ENCODE measurements at regions not wholly inside any gene's neighbourhood (a gene's known extent, or its start where the extent isn't known, plus 50 kb on each side); places are given as distances from the start of the nearest gene placed in this dataset.

DNA sequence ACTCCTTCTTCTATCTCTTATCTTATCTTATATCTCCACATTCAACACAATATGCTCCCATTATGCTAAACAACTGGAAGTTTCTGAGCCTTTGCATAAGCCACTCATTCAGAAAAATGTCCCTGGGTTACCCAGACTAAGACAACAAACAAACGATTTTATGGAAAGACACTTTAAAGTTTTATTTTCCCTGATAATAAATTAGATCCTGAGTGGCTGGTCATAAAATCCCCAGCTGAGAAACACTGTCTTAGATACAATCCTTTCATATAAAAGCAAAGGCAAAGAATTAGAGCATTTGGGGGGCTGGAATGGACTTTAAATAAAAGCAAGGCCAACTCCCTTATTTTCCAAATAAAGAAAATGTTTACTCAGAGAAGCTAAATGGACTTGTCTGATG is 322.3 kb downstream of the GBE1 start:
- no peaks in the 10 kb centered on the region for H3K27me3 ChIP-seq (ENCODE audit: control insufficient read depth in 2 of 2, insufficient read depth in 2 of 2, low read length in 2 of 2)
- H3K9ac ChIP-seq (ENCODE audit: low read depth in 1 of 2, low read length in 2 of 2) = no peak overlapping the region
- no peak overlapping the region for H3K4me3 ChIP-seq (ENCODE audit: low read length in 2 of 2)
- H3K4me1 ChIP-seq (ENCODE audit: control insufficient read depth in 2 of 2, insufficient read depth in 2 of 2, low read length in 2 of 2) = no peaks in the 10 kb centered on the region
- no peaks in the 10 kb centered on the region for H3K9me3 ChIP-seq (ENCODE audit: control insufficient read depth in 2 of 2, low read length in 2 of 2)
- H3K27ac ChIP-seq (ENCODE audit: low read depth in 2 of 2, low read length in 2 of 2) = no peak overlapping the region
- no peaks in the 10 kb centered on the region for H3K36me3 ChIP-seq (ENCODE audit: control insufficient read depth in 2 of 2, insufficient read depth in 2 of 2, low read length in 2 of 2)

DNA sequence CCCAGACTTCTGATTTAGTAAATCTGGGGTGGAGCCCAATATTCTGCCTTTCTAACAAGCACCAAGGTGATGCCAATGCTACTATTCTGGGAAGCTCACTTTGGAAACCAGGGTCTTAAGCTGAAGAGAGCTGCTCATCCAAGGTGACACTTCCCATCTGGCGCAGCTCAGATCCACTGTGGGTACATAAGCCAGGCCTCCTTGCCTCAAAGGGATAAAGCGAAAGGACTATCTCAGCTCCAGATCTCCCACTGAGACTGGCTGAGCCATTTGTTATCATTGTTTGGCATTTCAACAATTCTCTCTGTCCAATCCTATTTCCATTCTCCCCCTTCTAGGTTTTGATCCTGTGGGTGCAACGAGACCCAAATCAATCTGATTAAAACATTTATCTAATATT is 323.8 kb downstream of the GBE1 start:
- no peak overlapping the region for H3K4me3 ChIP-seq (ENCODE audit: low read length in 2 of 2)

DNA sequence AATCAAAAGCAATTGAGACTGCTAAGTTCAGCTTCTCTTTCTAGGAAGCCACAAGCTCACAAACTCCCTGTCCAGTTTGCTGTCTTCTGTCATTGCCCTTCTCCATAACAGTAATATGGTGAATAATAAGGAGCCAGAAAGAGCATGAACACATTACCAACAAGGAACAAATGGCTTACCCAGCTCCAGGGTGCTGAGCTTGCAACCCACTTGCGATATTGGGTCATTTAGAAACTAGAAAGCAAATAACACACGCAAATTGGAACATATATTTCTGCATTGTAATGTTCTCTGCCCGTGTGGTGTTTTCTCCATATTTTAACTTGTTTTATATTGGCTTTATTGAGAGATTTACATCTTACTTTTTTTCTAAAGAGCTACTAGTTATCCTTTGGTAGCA is 325.3 kb downstream of the GBE1 start:
- Histone ChIP-seq H3K4me3 (ENCODE audit: low read length in 2 of 2) (no peak overlapping the region), H3K9me3 (ENCODE audit: control insufficient read depth in 2 of 2, low read length in 2 of 2) (no peaks in the 10 kb centered on the region), H3K27ac (ENCODE audit: low read depth in 2 of 2, low read length in 2 of 2) (no peak overlapping the region), H3K36me3 (ENCODE audit: control insufficient read depth in 2 of 2, insufficient read depth in 2 of 2, low read length in 2 of 2) (no peaks in the 10 kb centered on the region), H3K27me3 (ENCODE audit: control insufficient read depth in 2 of 2, insufficient read depth in 2 of 2, low read length in 2 of 2) (no peaks in the 10 kb centered on the region), H3K9ac (ENCODE audit: low read depth in 1 of 2, low read length in 2 of 2) (no peak overlapping the region), H3K4me1 (ENCODE audit: control insufficient read depth in 2 of 2, insufficient read depth in 2 of 2, low read length in 2 of 2) (no peaks in the 10 kb centered on the region)

More for the DNA sequence above, 323.8 kb downstream of the GBE1 start:
- Histone ChIP-seq H3K9me3 (ENCODE audit: control insufficient read depth in 2 of 2, low read length in 2 of 2) (no peaks in the 10 kb centered on the region), H3K27me3 (ENCODE audit: control insufficient read depth in 2 of 2, insufficient read depth in 2 of 2, low read length in 2 of 2) (no peaks in the 10 kb centered on the region), H3K27ac (ENCODE audit: low read depth in 2 of 2, low read length in 2 of 2) (no peak overlapping the region), H3K36me3 (ENCODE audit: control insufficient read depth in 2 of 2, insufficient read depth in 2 of 2, low read length in 2 of 2) (no peaks in the 10 kb centered on the region), H3K9ac (ENCODE audit: low read depth in 1 of 2, low read length in 2 of 2) (no peak overlapping the region), H3K4me1 (ENCODE audit: control insufficient read depth in 2 of 2, insufficient read depth in 2 of 2, low read length in 2 of 2) (no peaks in the 10 kb centered on the region)

DNA sequence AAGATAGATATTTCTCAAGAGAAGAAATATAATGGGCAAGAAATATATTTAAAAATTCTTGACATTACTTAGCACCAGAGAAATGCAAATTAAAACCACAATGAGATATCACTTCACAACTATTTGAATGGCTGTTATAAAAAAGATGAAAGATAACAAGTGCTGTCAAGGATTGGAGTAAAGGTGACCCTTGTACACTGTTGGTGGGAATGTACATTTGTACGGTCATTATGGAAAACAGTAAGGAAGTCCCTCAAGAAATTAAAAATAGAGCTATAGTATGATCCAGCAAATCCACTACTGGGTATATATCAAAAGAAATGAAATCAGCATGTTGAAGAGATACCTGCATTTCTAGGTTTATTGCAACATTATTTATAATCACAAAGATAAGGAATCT is 326.4 kb downstream of the GBE1 start:
- Histone ChIP-seq H3K4me1 (ENCODE audit: control insufficient read depth in 2 of 2, insufficient read depth in 2 of 2, low read length in 2 of 2) (no peaks in the 10 kb centered on the region), H3K27me3 (ENCODE audit: control insufficient read depth in 2 of 2, insufficient read depth in 2 of 2, low read length in 2 of 2) (no peaks in the 10 kb centered on the region), H3K27ac (ENCODE audit: low read depth in 2 of 2, low read length in 2 of 2) (no peak overlapping the region), H3K9ac (ENCODE audit: low read depth in 1 of 2, low read length in 2 of 2) (no peak overlapping the region), H3K4me3 (ENCODE audit: low read length in 2 of 2) (no peak overlapping the region), H3K9me3 (ENCODE audit: control insufficient read depth in 2 of 2, low read length in 2 of 2) (no peaks in the 10 kb centered on the region), H3K36me3 (ENCODE audit: control insufficient read depth in 2 of 2, insufficient read depth in 2 of 2, low read length in 2 of 2) (no peaks in the 10 kb centered on the region)

DNA sequence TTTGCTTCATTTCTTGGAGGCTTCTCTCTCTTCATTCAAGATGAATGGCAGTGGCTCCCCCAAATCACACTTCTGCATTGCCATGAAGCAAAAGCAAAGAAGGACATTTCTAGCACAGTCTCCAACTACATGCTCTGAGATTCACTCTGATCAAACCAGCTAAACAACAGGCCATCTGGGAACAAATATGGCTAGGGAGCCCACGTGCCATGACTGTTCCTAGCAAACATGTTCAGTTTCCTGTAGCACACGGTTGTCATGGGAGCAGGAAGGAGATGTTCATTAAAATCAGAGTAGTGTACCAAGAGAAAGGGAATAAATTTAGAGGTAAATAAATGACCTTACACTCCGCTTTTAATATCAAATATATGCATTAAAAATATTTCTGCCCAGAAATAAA is 327.3 kb downstream of the GBE1 start:
- Histone ChIP-seq H3K36me3 (ENCODE audit: control insufficient read depth in 2 of 2, insufficient read depth in 2 of 2, low read length in 2 of 2) (no peaks in the 10 kb centered on the region), H3K9ac (ENCODE audit: low read depth in 1 of 2, low read length in 2 of 2) (no peak overlapping the region), H3K9me3 (ENCODE audit: control insufficient read depth in 2 of 2, low read length in 2 of 2) (no peaks in the 10 kb centered on the region), H3K4me3 (ENCODE audit: low read length in 2 of 2) (no peak overlapping the region), H3K27ac (ENCODE audit: low read depth in 2 of 2, low read length in 2 of 2) (no peak overlapping the region), H3K4me1 (ENCODE audit: control insufficient read depth in 2 of 2, insufficient read depth in 2 of 2, low read length in 2 of 2) (no peaks in the 10 kb centered on the region), H3K27me3 (ENCODE audit: control insufficient read depth in 2 of 2, insufficient read depth in 2 of 2, low read length in 2 of 2) (no peaks in the 10 kb centered on the region)

DNA sequence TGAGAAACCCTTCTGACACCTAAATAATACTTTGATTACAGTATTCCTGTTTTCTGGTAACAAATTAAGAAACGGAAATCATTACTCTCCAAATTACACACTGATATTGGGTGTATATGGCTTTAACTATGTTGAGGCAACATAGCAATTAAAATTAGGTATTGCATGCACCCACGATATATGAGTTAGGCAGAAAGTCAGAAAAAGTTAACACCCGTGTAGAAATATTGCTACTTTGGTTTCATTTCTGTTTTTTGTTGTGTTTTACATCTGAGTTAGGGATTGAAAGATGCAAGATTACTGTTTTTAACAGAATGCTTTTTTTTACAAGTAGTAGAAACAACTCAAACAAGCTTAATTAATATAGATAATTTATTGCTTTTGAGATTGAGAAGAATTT is 327.8 kb downstream of the GBE1 start:
- Histone ChIP-seq H3K27me3 (ENCODE audit: control insufficient read depth in 2 of 2, insufficient read depth in 2 of 2, low read length in 2 of 2) (no peaks in the 10 kb centered on the region), H3K27ac (ENCODE audit: low read depth in 2 of 2, low read length in 2 of 2) (no peak overlapping the region), H3K4me1 (ENCODE audit: control insufficient read depth in 2 of 2, insufficient read depth in 2 of 2, low read length in 2 of 2) (no peaks in the 10 kb centered on the region), H3K9me3 (ENCODE audit: control insufficient read depth in 2 of 2, low read length in 2 of 2) (no peaks in the 10 kb centered on the region), H3K9ac (ENCODE audit: low read depth in 1 of 2, low read length in 2 of 2) (no peak overlapping the region), H3K36me3 (ENCODE audit: control insufficient read depth in 2 of 2, insufficient read depth in 2 of 2, low read length in 2 of 2) (no peaks in the 10 kb centered on the region), H3K4me3 (ENCODE audit: low read length in 2 of 2) (no peak overlapping the region)

DNA sequence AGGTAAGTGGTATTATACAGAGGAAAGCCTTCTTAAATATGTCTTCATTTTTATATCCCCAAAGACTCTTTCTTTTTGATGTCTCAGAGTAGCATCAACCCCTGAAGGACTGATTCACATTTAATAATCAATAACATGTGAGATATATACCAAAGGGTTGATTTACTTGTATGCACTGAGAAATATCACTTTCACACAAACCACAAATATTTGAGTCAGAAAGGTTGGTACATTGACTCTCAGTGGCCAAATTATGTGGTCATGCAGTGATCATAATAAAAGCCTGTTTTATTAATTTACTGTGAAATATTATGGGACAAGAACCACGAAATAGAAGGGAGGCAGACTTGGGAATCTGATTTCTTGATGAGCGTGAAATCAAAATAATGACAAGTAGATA is 329.0 kb downstream of the GBE1 start:
- Histone ChIP-seq H3K27ac (ENCODE audit: low read depth in 2 of 2, low read length in 2 of 2) (no peak overlapping the region), H3K9me3 (ENCODE audit: control insufficient read depth in 2 of 2, low read length in 2 of 2) (no peaks in the 10 kb centered on the region), H3K27me3 (ENCODE audit: control insufficient read depth in 2 of 2, insufficient read depth in 2 of 2, low read length in 2 of 2) (no peaks in the 10 kb centered on the region), H3K4me1 (ENCODE audit: control insufficient read depth in 2 of 2, insufficient read depth in 2 of 2, low read length in 2 of 2) (no peaks in the 10 kb centered on the region), H3K4me3 (ENCODE audit: low read length in 2 of 2) (no peak overlapping the region), H3K9ac (ENCODE audit: low read depth in 1 of 2, low read length in 2 of 2) (no peak overlapping the region), H3K36me3 (ENCODE audit: control insufficient read depth in 2 of 2, insufficient read depth in 2 of 2, low read length in 2 of 2) (no peaks in the 10 kb centered on the region)

DNA sequence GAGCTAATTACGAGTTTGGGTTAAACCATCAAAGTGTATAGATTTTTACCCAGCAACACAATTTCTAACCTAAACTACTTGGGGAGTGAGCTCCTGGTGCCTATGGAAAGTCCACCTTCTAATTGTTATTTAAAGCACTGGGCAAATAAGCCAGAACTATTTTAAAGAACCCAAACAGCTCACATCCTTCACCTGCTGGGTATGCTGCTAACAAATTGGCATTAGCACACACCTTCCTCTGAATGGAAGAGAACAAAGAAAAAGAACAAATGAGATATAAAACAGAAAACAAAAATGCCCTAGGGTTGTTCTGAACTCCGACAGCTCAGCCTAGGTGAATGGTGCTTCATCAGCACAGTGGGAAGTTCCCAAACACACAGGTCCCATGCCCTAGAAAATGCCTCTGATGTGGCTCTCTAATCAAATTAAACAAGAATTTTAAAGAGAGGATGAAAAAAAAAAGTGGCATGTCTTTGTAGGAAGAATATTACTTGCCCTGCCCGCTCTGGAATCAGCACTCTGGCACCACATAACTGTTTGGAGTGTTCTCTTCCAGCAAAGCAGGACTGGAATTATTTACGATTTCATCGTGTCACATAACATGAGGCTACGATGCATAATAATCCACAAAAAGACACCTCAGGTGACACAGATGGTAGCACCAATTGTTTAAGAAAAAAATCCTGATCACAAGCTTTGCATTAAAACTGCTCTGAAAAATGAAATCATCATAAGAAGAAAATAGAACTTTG is 334.4 kb downstream of the GBE1 start:
- Histone ChIP-seq H3K4me1 (ENCODE audit: control insufficient read depth in 2 of 2, insufficient read depth in 2 of 2, low read length in 2 of 2) (no peaks in the 10 kb centered on the region), H3K36me3 (ENCODE audit: control insufficient read depth in 2 of 2, insufficient read depth in 2 of 2, low read length in 2 of 2) (no peaks in the 10 kb centered on the region), H3K4me3 (ENCODE audit: low read length in 2 of 2) (no peak overlapping the region), H3K27ac (ENCODE audit: low read depth in 2 of 2, low read length in 2 of 2) (no peak overlapping the region), H3K9ac (ENCODE audit: low read depth in 1 of 2, low read length in 2 of 2) (no peak overlapping the region), H3K9me3 (ENCODE audit: control insufficient read depth in 2 of 2, low read length in 2 of 2) (no peaks in the 10 kb centered on the region), H3K27me3 (ENCODE audit: control insufficient read depth in 2 of 2, insufficient read depth in 2 of 2, low read length in 2 of 2) (no peaks in the 10 kb centered on the region)

DNA sequence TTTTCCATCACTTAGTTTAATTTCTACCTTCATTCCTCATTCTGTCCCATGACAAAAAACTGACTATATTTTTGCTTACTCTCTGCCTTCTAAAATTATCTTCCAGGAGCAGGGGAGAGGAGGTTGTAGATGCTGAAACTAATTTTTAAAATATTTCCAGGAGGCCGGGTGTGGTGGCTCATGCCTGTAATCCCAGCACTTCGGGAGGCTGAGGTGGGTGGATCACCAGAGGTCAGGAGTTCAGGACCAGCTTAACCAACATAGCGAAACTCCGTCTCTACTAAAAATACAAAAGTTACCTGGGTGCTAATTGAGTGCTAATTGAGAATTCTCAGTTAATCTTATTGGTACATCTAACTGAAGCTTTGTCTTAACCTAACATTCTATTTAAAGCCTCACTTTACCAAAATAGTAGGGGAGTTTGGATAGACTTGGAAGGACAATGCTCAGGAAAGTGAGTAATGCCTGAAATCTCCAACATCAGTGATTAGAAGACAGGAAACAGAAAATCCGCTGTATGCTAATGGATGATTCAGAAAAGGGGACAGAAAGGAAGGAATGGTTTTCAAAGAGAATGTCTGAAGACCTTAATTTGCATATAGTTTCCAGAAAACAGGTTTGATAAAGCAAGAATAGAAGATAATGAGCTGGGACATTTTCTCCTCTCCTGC is 336.1 kb downstream of the GBE1 start:
- no peak overlapping the region for H3K27ac ChIP-seq (ENCODE audit: low read depth in 2 of 2, low read length in 2 of 2)
- H3K4me3 ChIP-seq (ENCODE audit: low read length in 2 of 2) = no peak overlapping the region
- no peaks in the 10 kb centered on the region for H3K9me3 ChIP-seq (ENCODE audit: control insufficient read depth in 2 of 2, low read length in 2 of 2)
- H3K9ac ChIP-seq (ENCODE audit: low read depth in 1 of 2, low read length in 2 of 2) = no peak overlapping the region
- H3K27me3 ChIP-seq (ENCODE audit: control insufficient read depth in 2 of 2, insufficient read depth in 2 of 2, low read length in 2 of 2) = no peaks in the 10 kb centered on the region
- H3K36me3 ChIP-seq (ENCODE audit: control insufficient read depth in 2 of 2, insufficient read depth in 2 of 2, low read length in 2 of 2) = no peaks in the 10 kb centered on the region
- no peaks in the 10 kb centered on the region for H3K4me1 ChIP-seq (ENCODE audit: control insufficient read depth in 2 of 2, insufficient read depth in 2 of 2, low read length in 2 of 2)

DNA sequence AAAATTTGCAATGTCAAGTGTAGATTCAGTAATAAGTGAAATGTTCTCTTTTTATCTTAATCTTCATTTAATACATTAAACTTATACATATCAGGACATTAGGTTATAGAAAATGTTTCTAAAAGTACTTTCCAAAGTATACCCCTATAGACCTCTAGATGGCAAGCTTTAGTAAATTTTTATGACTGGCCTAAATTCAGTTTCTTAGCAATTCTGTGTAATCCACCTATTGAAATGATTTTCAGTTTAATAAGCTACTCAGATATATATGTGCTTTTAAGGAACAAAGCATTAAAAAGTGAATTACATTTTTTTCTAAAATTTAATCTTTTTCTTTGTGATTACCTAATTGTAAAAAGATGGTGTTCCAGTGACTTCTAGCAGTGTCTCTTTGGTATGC is 342.2 kb downstream of the GBE1 start:
- H3K9ac ChIP-seq (ENCODE audit: low read depth in 1 of 2, low read length in 2 of 2) = no peak overlapping the region

More for the DNA sequence above, 342.2 kb downstream of the GBE1 start:
- H3K36me3 ChIP-seq (ENCODE audit: control insufficient read depth in 2 of 2, insufficient read depth in 2 of 2, low read length in 2 of 2) = no peaks in the 10 kb centered on the region
- no peaks in the 10 kb centered on the region for H3K4me1 ChIP-seq (ENCODE audit: control insufficient read depth in 2 of 2, insufficient read depth in 2 of 2, low read length in 2 of 2)
- no peaks in the 10 kb centered on the region for H3K9me3 ChIP-seq (ENCODE audit: control insufficient read depth in 2 of 2, low read length in 2 of 2)
- no peaks in the 10 kb centered on the region for H3K27me3 ChIP-seq (ENCODE audit: control insufficient read depth in 2 of 2, insufficient read depth in 2 of 2, low read length in 2 of 2)
- no peak overlapping the region for H3K27ac ChIP-seq (ENCODE audit: low read depth in 2 of 2, low read length in 2 of 2)
- H3K4me3 ChIP-seq (ENCODE audit: low read length in 2 of 2) = no peak overlapping the region

All from mucosa of rectum (tissue), 2 donors.